ENCODE measurements at regions not wholly inside any gene's neighbourhood (a gene's known extent, or its start where the extent isn't known, plus 50 kb on each side); places are given as distances from the start of the nearest gene placed in this dataset.
"Not testable (repeated sequence)": the region's sequence is repeated elsewhere in the genome, so short reads cannot be mapped to it uniquely, and the experiment has no call there.

GRCh38 chr5:115469904-115470516, 74.6 kb downstream of the FEM1C start:
- DNase-seq = no peak

GRCh38 chr5:115467628-115468027, 76.9 kb downstream of the FEM1C start:
- peak in 1 of 3 experiments; percentile 25 for DNase-seq

- DNase-seq = no peak
These were observed 79.1 kb downstream of the FEM1C start for GRCh38 chr5:115465431-115465830.

GRCh38 chr5:115463983-115464382, 80.6 kb downstream of the FEM1C start:
- DNase-seq = no peak

GRCh38 chr5:115461506-115462290, 82.9 kb downstream of the FEM1C start:
- no peak for DNase-seq

- no peak for DNase-seq
These were observed 83.5 kb downstream of the FEM1C start for GRCh38 chr5:115461093-115461492.

GRCh38 chr5:115460472-115460871, 84.1 kb downstream of the FEM1C start:
- no peak for DNase-seq

GRCh38 chr5:115459855-115460341, 84.7 kb downstream of the FEM1C start:
- no peak for DNase-seq

- no peak for DNase-seq
These were observed 86.2 kb downstream of the FEM1C start for GRCh38 chr5:115458416-115458815.

GRCh38 chr5:115458003-115458409, 86.6 kb downstream of the FEM1C start:
- peak in 1 of 3 experiments; percentile 81 for DNase-seq

- no peak for DNase-seq
These were observed 87.0 kb downstream of the FEM1C start for GRCh38 chr5:115457571-115457970.

GRCh38 chr5:115456539-115457040, 88.0 kb downstream of the FEM1C start:
- no peak for DNase-seq

GRCh38 chr5:115456056-115456455, 88.5 kb downstream of the FEM1C start:
- DNase-seq = no peak

- DNase-seq = no peak
These were observed 89.3 kb downstream of the FEM1C start for GRCh38 chr5:115455301-115455707.

GRCh38 chr5:115453391-115454095, 91.0 kb downstream of the FEM1C start:
- DNase-seq = no peak

- no peak for DNase-seq
These were observed 91.9 kb downstream of the FEM1C start for GRCh38 chr5:115452536-115453235.

GRCh38 chr5:115452083-115452482, 92.5 kb downstream of the FEM1C start:
- DNase-seq = no peak

- no peak for DNase-seq
These were observed 93.8 kb downstream of the FEM1C start for GRCh38 chr5:115450741-115451140.

- DNase-seq = not testable (repeated sequence)
These were observed 95.9 kb downstream of the FEM1C start for GRCh38 chr5:115448630-115449029.

- no peak for DNase-seq
These were observed 103.7 kb downstream of the FEM1C start for GRCh38 chr5:115440782-115441451.

- DNase-seq = no peak
These were observed 104.9 kb downstream of the FEM1C start for GRCh38 chr5:115439639-115440038.

GRCh38 chr5:115439042-115439441, 105.5 kb downstream of the FEM1C start:
- no peak for DNase-seq
